ENCODE measurements at regions not wholly inside any gene's neighbourhood (a gene's known extent, or its start where the extent isn't known, plus 50 kb on each side); places are given as distances from the start of the nearest gene placed in this dataset.

DNA sequence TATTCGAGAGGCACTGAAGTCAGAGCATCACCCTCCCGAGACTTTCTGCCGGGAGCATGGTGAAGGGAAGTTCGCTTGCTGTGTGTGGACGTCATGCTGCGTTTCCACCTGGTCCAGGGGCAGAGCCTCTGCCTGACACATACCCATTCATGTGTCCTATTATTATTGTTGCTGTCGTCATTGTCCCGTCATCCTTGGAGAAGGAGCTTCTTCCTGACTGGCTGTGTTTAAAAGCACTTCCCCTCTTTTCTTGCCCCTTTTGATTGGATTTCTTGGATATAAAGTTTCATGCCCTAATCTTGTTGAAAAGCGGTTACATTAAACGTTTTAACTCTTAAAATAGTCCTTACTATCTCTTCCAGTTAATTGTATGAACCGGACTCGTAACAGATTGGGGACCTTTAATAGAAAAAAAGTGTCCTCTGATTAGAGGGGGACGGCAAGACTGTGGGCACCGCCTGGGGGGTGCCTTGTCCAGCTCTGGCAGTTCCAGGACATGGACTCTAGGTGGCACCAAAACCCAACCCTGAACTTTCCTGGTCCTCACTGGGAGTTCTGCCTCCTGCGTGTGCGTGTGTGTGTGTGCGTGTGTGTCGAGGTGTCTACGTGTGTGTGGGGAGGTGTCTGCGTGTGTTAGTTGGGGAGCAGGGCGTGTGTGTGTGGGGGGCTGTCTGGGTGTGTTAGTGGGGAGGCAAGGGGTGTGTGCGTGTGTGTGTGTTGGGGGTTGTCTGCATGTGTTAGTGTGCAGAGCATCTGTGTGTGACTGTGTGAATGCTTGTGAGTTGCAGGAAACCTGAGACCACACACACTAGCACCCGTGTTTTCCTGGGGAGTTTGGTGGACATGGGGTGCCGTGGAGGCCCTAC lies 133.3 kb upstream of the CIBAR2 start (continued):
- TF ChIP-seq KAT7 (CRISPR knock-in tag; IDR thresholded peaks at IDR 0.05; ENCODE audit: borderline replicate concordance) (no peak), SOX6 (IDR thresholded peaks at IDR 0.05) (no peak), SOX6 (CRISPR knock-in tag; IDR thresholded peaks at IDR 0.05) (no peak), ZNF839 (CRISPR knock-in tag; IDR thresholded peaks at IDR 0.05; ENCODE audit: borderline replicate concordance) (0 out of 2 replicates have a peak, but pooled peaks have one; percentile 25), MTA1 (CRISPR knock-in tag; IDR thresholded peaks at IDR 0.05; ENCODE audit: borderline replicate concordance) (no peak; the same call in 1 of the 2 replicates), ZNF660 (CRISPR knock-in tag; IDR thresholded peaks at IDR 0.05; ENCODE audit: borderline replicate concordance, low read depth) (no peak), CENPX (CRISPR knock-in tag; IDR thresholded peaks at IDR 0.05) (no peak), ZNF670 (CRISPR knock-in tag; IDR thresholded peaks at IDR 0.05; ENCODE audit: borderline replicate concordance) (no peak), STAG1 (CRISPR knock-in tag; IDR thresholded peaks at IDR 0.05) (peak; percentile 68), SALL1 (CRISPR knock-in tag; IDR thresholded peaks at IDR 0.05) (peak; percentile 14; the same call in 1 of the 2 replicates), STAT5B (CRISPR knock-in tag; IDR thresholded peaks at IDR 0.05) (no peak), ZNF629 (CRISPR knock-in tag; conservative IDR thresholded peaks at IDR 0.05) (no peak), AGO1 (IDR thresholded peaks at IDR 0.05; ENCODE audit: low read depth, low read length, poor library complexity, severe bottlenecking) (no peak), ZNF605 (CRISPR knock-in tag; IDR thresholded peaks at IDR 0.05) (no peak), ZNF282 (IDR thresholded peaks at IDR 0.05; ENCODE audit: partially characterized antibody) (no peak), ZBTB20 (CRISPR knock-in tag; IDR thresholded peaks at IDR 0.05; ENCODE audit: borderline replicate concordance, low read depth) (no peak), RFXANK (CRISPR knock-in tag; IDR thresholded peaks at IDR 0.05) (no peak), SP140L (CRISPR knock-in tag; IDR thresholded peaks at IDR 0.05; ENCODE audit: borderline replicate concordance) (no peak), ZBTB3 (CRISPR knock-in tag; IDR thresholded peaks at IDR 0.05; ENCODE audit: borderline replicate concordance, low read depth) (0 out of 2 replicates have a peak, but pooled peaks have one; percentile 41), RBFOX2 (IDR thresholded peaks at IDR 0.05; ENCODE audit: low read depth, low read length) (no peak)
- TF ChIP-seq, protein P1, sequence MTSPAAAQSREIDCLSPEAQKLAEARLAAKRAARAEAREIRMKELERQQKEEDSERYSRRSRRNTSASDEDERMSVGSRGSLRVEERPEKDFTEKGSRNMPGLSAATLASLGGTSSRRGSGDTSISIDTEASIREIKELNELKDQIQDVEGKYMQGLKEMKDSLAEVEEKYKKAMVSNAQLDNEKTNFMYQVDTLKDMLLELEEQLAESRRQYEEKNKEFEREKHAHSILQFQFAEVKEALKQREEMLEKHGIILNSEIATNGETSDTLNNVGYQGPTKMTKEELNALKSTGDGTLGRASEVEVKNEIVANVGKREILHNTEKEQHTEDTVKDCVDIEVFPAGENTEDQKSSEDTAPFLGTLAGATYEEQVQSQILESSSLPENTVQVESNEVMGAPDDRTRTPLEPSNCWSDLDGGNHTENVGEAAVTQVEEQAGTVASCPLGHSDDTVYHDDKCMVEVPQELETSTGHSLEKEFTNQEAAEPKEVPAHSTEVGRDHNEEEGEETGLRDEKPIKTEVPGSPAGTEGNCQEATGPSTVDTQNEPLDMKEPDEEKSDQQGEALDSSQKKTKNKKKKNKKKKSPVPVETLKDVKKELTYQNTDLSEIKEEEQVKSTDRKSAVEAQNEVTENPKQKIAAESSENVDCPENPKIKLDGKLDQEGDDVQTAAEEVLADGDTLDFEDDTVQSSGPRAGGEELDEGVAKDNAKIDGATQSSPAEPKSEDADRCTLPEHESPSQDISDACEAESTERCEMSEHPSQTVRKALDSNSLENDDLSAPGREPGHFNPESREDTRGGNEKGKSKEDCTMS (CRISPR knock-in tag; conservative IDR thresholded peaks at IDR 0.05), result no peak
- TF ChIP-seq, protein P2, sequence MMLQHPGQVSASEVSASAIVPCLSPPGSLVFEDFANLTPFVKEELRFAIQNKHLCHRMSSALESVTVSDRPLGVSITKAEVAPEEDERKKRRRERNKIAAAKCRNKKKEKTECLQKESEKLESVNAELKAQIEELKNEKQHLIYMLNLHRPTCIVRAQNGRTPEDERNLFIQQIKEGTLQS (CRISPR knock-in tag; IDR thresholded peaks at IDR 0.05), result no peak
- TF ChIP-seq, protein P3, sequence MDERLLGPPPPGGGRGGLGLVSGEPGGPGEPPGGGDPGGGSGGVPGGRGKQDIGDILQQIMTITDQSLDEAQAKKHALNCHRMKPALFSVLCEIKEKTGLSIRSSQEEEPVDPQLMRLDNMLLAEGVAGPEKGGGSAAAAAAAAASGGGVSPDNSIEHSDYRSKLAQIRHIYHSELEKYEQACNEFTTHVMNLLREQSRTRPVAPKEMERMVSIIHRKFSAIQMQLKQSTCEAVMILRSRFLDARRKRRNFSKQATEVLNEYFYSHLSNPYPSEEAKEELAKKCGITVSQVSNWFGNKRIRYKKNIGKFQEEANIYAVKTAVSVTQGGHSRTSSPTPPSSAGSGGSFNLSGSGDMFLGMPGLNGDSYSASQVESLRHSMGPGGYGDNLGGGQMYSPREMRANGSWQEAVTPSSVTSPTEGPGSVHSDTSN (CRISPR knock-in tag; IDR thresholded peaks at IDR 0.05), result no peak
- TF ChIP-seq, protein P4, sequence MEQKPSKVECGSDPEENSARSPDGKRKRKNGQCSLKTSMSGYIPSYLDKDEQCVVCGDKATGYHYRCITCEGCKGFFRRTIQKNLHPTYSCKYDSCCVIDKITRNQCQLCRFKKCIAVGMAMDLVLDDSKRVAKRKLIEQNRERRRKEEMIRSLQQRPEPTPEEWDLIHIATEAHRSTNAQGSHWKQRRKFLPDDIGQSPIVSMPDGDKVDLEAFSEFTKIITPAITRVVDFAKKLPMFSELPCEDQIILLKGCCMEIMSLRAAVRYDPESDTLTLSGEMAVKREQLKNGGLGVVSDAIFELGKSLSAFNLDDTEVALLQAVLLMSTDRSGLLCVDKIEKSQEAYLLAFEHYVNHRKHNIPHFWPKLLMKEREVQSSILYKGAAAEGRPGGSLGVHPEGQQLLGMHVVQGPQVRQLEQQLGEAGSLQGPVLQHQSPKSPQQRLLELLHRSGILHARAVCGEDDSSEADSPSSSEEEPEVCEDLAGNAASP (CRISPR knock-in tag; IDR thresholded peaks at IDR 0.05; ENCODE audit: borderline replicate concordance), result no peak
- TF ChIP-seq, protein P5, sequence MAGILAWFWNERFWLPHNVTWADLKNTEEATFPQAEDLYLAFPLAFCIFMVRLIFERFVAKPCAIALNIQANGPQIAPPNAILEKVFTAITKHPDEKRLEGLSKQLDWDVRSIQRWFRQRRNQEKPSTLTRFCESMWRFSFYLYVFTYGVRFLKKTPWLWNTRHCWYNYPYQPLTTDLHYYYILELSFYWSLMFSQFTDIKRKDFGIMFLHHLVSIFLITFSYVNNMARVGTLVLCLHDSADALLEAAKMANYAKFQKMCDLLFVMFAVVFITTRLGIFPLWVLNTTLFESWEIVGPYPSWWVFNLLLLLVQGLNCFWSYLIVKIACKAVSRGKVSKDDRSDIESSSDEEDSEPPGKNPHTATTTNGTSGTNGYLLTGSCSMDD (CRISPR knock-in tag; IDR thresholded peaks at IDR 0.05), result no peak
